Lung microvascular endothelial cell (primary cell): ENCODE measurements at regions not wholly inside any gene's neighbourhood (a gene's known extent, or its start where the extent isn't known, plus 50 kb on each side); places are given as distances from the start of the nearest gene placed in this dataset.

Source experiments
- DNase-seq, 2 donors: peaks; one replicate each; pipeline versions ENCODE4 v3.0.0 to v3.0.0-alpha.2; 2010; ENCODE audit warnings: low read depth in 2 of 2

GRCh38 chr16:55217392-55217791 lies 106.6 kb upstream of the IRX6 start:
- DNase-seq = no peak

GRCh38 chr16:55221836-55222235 lies 102.2 kb upstream of the IRX6 start:
- no peak for DNase-seq

GRCh38 chr16:55222486-55222885 lies 101.5 kb upstream of the IRX6 start:
- DNase-seq = no peak

- no peak for DNase-seq
These were observed 97.9 kb upstream of the IRX6 start for GRCh38 chr16:55225972-55226542.

- no peak for DNase-seq
These were observed 91.2 kb upstream of the IRX6 start for GRCh38 chr16:55232822-55233221.

- DNase-seq = no peak
These were observed 90.5 kb upstream of the IRX6 start for GRCh38 chr16:55233464-55233863.

GRCh38 chr16:55236655-55237054 lies 87.3 kb upstream of the IRX6 start:
- no peak for DNase-seq

GRCh38 chr16:55239723-55240122 lies 84.3 kb upstream of the IRX6 start:
- DNase-seq = no peak

- DNase-seq = no peak
These were observed 83.1 kb upstream of the IRX6 start for GRCh38 chr16:55240888-55241287.

- no peak for DNase-seq
These were observed 81.3 kb upstream of the IRX6 start for GRCh38 chr16:55242667-55243066.

- no peak for DNase-seq
These were observed 75.9 kb upstream of the IRX6 start for GRCh38 chr16:55248058-55248457.

- no peak for DNase-seq
These were observed 75.5 kb upstream of the IRX6 start for GRCh38 chr16:55248494-55248893.

- DNase-seq = no peak
These were observed 74.6 kb upstream of the IRX6 start for GRCh38 chr16:55249361-55249760.

GRCh38 chr16:55249936-55250335 lies 74.1 kb upstream of the IRX6 start:
- no peak for DNase-seq

GRCh38 chr16:55250701-55251100 lies 73.3 kb upstream of the IRX6 start:
- no peak for DNase-seq

GRCh38 chr16:55251151-55251550 lies 72.9 kb upstream of the IRX6 start:
- no peak for DNase-seq

- no peak for DNase-seq
These were observed 71.4 kb upstream of the IRX6 start for GRCh38 chr16:55252577-55252976.

GRCh38 chr16:55253987-55254386 lies 70.0 kb upstream of the IRX6 start:
- DNase-seq = no peak

- DNase-seq = no peak
These were observed 68.2 kb upstream of the IRX6 start for GRCh38 chr16:55255733-55256282.

- no peak for DNase-seq
These were observed 67.5 kb upstream of the IRX6 start for GRCh38 chr16:55256412-55257016.

- peak; percentile 61 to 67 for DNase-seq
These were observed 65.9 kb upstream of the IRX6 start for GRCh38 chr16:55257966-55258613.

GRCh38 chr16:55261301-55261700 lies 62.7 kb upstream of the IRX6 start:
- no peak for DNase-seq
